PC-3 (cell line): ENCODE measurements at regions not wholly inside any gene's neighbourhood (a gene's known extent, or its start where the extent isn't known, plus 50 kb on each side); places are given as distances from the start of the nearest gene placed in this dataset.

Experiments
- ATAC-seq: fragments of 200-7000 bp; cut with Tn5 transposase; 2 replicates; pipeline ENCODE4 v1.9.1; 2020; ENCODE audit warnings: mild to moderate bottlenecking, moderate library complexity
- BruUV-seq: library from RNA; stranded (reverse); fragments of 400-500 nt; replicated peaks from 2 replicates; lab custom pipeline; 2021; lab: Mats Ljungman, UMichigan
- CTCF ChIA-PET: fragments of 300-600 bp; sonication (Branson Sonifier 250); formaldehyde crosslinking; loops from one replicate; lab custom pipeline; 2022; ENCODE audit warnings: antibody characterized with exemption; lab: Charles Lee
- POLR2A ChIA-PET: fragments of 300-600 bp; sonication (Branson Sonifier 250); formaldehyde crosslinking; loops from one replicate; lab custom pipeline; 2022; ENCODE audit warnings: antibody characterized with exemption; ENCODE audit not compliant: unreplicated experiment; lab: Charles Lee
- DNase-seq: peaks from one replicate; pipeline ENCODE4 v3.0.0-alpha.2; 2015
- H2AFZ ChIP-seq: fragments of 300-600 bp; sonication (generic); 2 replicates; pipeline ENCODE4 v1.6.0; 2016; ENCODE audit warnings: antibody characterized with exemption, low read length
- H3F3A ChIP-seq: fragments of 300-600 bp; sonication (generic); one replicate; pipeline ENCODE4 v1.6.0; 2017; ENCODE audit warnings: antibody characterized with exemption, low read length, control low read depth, mild to moderate bottlenecking; ENCODE audit not compliant: unreplicated experiment
- H3K27ac ChIP-seq: fragments of 300-600 bp; sonication (generic); 2 replicates; pipeline ENCODE4 v1.5.1; 2016; ENCODE audit warnings: mild to moderate bottlenecking, low read length
- H3K27me3 ChIP-seq: fragments of 300-600 bp; sonication (generic); 2 replicates; pipeline ENCODE4 v1.6.1; 2016; ENCODE audit warnings: low read length, mixed read lengths
- H3K36me3 ChIP-seq: fragments of 300-600 bp; sonication (generic); 2 replicates; pipeline ENCODE4 v1.6.1; 2016; ENCODE audit warnings: low read depth, mixed run types, low read length, mixed read lengths
- H3K4me1 ChIP-seq: fragments of 300-600 bp; sonication (generic); 2 replicates; pipeline ENCODE4 v1.5.1; 2016; ENCODE audit warnings: low read length; ENCODE audit not compliant: insufficient read depth
- H3K4me2 ChIP-seq: fragments of 300-600 bp; sonication (generic); 2 replicates; pipeline ENCODE4 v1.6.0; 2016; ENCODE audit warnings: low read length
- H3K4me3 ChIP-seq: fragments of 300-600 bp; sonication (generic); 2 replicates; pipeline ENCODE4 v1.5.1; 2016; ENCODE audit warnings: mild to moderate bottlenecking, low read length, mixed read lengths
- H3K79me2 ChIP-seq: fragments of 300-600 bp; sonication (generic); 2 replicates; pipeline ENCODE4 v1.6.1; 2017; ENCODE audit warnings: low read length, mixed read lengths
- H3K9ac ChIP-seq: fragments of 300-600 bp; sonication (generic); 2 replicates; pipeline ENCODE4 v1.6.0; 2016; ENCODE audit warnings: mild to moderate bottlenecking, low read length
- H3K9me2 ChIP-seq: fragments of 300-600 bp; sonication (generic); replicated peaks from 2 replicates; pipeline ENCODE4 v1.6.1; 2016; ENCODE audit warnings: mixed run types, low read length, mixed read lengths
- H3K9me3 ChIP-seq: fragments of 300-600 bp; sonication (generic); 2 replicates; pipeline ENCODE4 v1.6.1; 2016; ENCODE audit warnings: low read length, mixed read lengths
- H4K20me1 ChIP-seq: fragments of 300-600 bp; sonication (generic); 2 replicates; pipeline ENCODE4 v1.6.1; 2016; ENCODE audit warnings: low read length, mixed read lengths
- CTCF ChIP-seq: fragments of 300-600 bp; sonication (generic); conservative IDR thresholded peaks from 2 replicates; pipeline ENCODE4 v1.5.1; 2017; ENCODE audit warnings: antibody characterized with exemption, low read depth, mild to moderate bottlenecking, low read length
- EZH2 ChIP-seq: fragments of 300-600 bp; sonication (generic); IDR thresholded peaks from one replicate; pipeline ENCODE4 v1.6.1; 2017; ENCODE audit warnings: antibody characterized with exemption, mild to moderate bottlenecking, low read length; ENCODE audit not compliant: unreplicated experiment
- EZH2phosphoT487 ChIP-seq: fragments of 300-600 bp; sonication (generic); IDR thresholded peaks from 2 replicates; pipeline ENCODE4 v1.6.1; 2018; ENCODE audit warnings: mild to moderate bottlenecking, antibody characterized with exemption, low read length, borderline replicate concordance
- intact Hi-C: fragments of 100-400 bp; cut with micrococcal nuclease; formaldehyde crosslinking; loops from 2 replicates; pipeline ENCODE4 v1.9.0; 2023

GRCh38 chr15:61777689-61778088 lies 282.6 kb downstream of the VPS13C start:
- ATAC-seq (no peak), DNase-seq (no peak)
- Histone ChIP-seq H2AFZ (no peak overlapping the region), H3K36me3 (no peaks in the 10 kb centered on the region), H3K9ac (no peak overlapping the region), H3K4me1 (no peaks in the 10 kb centered on the region), H3K79me2 (no peaks in the 10 kb centered on the region), H3K9me3 (no peaks in the 10 kb centered on the region), H3K27me3 (peaks cover 57% of the 10 kb centered on the region), H3K9me2 (no peaks in the 10 kb centered on the region), H3K4me3 (no peak overlapping the region), H3F3A (no peaks in the 10 kb centered on the region), H3K4me2 (no peak overlapping the region), H4K20me1 (no peaks in the 10 kb centered on the region), H3K27ac (no peak overlapping the region)
- ChIA-PET POLR2A (no interaction called here), CTCF (no interaction called here)
- intact Hi-C loops = no loop called here
- TF ChIP-seq EZH2 = no peak
- no TSS peak for BruUV-seq

DNA sequence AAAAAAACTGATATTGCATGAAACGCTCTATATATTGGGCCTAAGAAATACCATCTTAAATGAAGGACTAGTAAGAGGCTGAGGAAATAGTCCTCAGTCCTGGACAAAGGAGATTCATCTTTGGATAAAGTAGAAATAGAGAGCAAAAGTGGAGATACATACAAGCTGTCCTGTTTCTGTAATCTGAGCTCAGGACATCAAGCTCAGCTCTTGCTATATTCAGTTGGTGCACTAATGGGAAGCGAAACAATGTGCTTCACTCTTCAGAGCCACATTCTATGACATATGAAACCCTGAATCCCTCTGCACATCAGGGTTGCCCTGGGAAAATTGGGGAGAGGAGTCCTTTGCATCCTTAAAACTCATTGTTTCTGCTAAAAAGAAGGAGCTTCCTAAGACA lies 290.7 kb downstream of the VPS13C start:
- H3K9me2 ChIP-seq = no peaks in the 10 kb centered on the region
- H3K27me3 ChIP-seq = peaks cover 10% of the 10 kb centered on the region; the same call in 1 of the 2 replicates
- H3K36me3 ChIP-seq = no peaks in the 10 kb centered on the region
- no peaks in the 10 kb centered on the region for H3F3A ChIP-seq
- H3K9me3 ChIP-seq = no peaks in the 10 kb centered on the region
- no peak overlapping the region for H3K9ac ChIP-seq
- H3K4me3 ChIP-seq = no peak overlapping the region
- H4K20me1 ChIP-seq = no peaks in the 10 kb centered on the region
- no peaks in the 10 kb centered on the region for H3K4me1 ChIP-seq
- H3K79me2 ChIP-seq = no peaks in the 10 kb centered on the region
- TF ChIP-seq CTCF (no peak), EZH2phosphoT487 (no peak), EZH2 (no peak)
- intact Hi-C loops = no loop called here
- no peak for DNase-seq
- no peak overlapping the region for H3K27ac ChIP-seq
- ChIA-PET POLR2A (no interaction called here), CTCF (no interaction called here)
- no peak overlapping the region for H2AFZ ChIP-seq
- H3K4me2 ChIP-seq = no peak overlapping the region
- BruUV-seq = no TSS peak
- ATAC-seq = no peak

DNA sequence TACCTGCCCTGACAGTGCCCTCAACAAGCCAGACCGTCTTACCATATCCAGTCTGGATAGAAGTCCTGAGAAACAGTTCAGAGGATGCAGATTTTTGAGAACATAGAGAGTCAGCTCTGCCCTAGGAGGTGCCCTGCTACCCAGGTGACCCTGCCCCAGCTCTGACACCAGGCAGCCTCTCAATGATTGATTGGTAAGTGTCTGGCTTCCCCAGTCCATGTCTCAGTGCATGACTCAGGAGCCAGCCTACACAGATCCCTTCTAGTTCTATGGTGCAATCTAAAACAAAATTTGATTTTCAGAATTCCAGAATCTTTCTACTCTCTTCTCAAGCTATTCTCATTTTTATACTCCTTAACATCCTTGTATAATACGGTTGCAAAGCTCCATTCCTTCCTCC lies 292.1 kb downstream of the VPS13C start:
- no peak for TF ChIP-seq CTCF
- no peak for TF ChIP-seq EZH2
- no peak for TF ChIP-seq EZH2phosphoT487
- ATAC-seq (no peak), DNase-seq (no peak)
- intact Hi-C loops = no loop called here
- no peaks in the 10 kb centered on the region for H3F3A ChIP-seq
- no peaks in the 10 kb centered on the region for H3K9me2 ChIP-seq
- BruUV-seq = no TSS peak
- H3K4me1 ChIP-seq = no peaks in the 10 kb centered on the region
- peaks cover 11% of the 10 kb centered on the region; the same call in 1 of the 2 replicates for H3K27me3 ChIP-seq
- ChIA-PET POLR2A (no interaction called here), CTCF (no interaction called here)
- no peak overlapping the region for H3K9ac ChIP-seq
- no peaks in the 10 kb centered on the region for H3K9me3 ChIP-seq
- H3K4me2 ChIP-seq = no peak overlapping the region
- no peaks in the 10 kb centered on the region for H3K36me3 ChIP-seq
- no peaks in the 10 kb centered on the region for H4K20me1 ChIP-seq
- no peak overlapping the region for H3K27ac ChIP-seq
- no peaks in the 10 kb centered on the region for H3K79me2 ChIP-seq
- H3K4me3 ChIP-seq = no peak overlapping the region
- no peak overlapping the region for H2AFZ ChIP-seq
